GM18951 (cell line): ENCODE measurements at regions not wholly inside any gene's neighbourhood (a gene's known extent, or its start where the extent isn't known, plus 50 kb on each side); places are given as distances from the start of the nearest gene placed in this dataset.

Source experiments
- POLR2A ChIP-seq: IDR thresholded peaks from 4 replicates; pipeline ENCODE4 v1.6.1; 2011; ENCODE audit warnings: mild to moderate bottlenecking; ENCODE audit not compliant: insufficient read length, insufficient read depth; ENCODE audit errors: extremely low read depth
- in situ Hi-C: fragments of 300-500 bp; cut with MboI; formaldehyde crosslinking; loops from one replicate; pipeline ENCODE4 v1.12.0; 2022; ENCODE audit warnings: low sequenced_read_pairs, mixed read lengths, inconsistent platforms; ENCODE audit not compliant: unreplicated experiment

DNA sequence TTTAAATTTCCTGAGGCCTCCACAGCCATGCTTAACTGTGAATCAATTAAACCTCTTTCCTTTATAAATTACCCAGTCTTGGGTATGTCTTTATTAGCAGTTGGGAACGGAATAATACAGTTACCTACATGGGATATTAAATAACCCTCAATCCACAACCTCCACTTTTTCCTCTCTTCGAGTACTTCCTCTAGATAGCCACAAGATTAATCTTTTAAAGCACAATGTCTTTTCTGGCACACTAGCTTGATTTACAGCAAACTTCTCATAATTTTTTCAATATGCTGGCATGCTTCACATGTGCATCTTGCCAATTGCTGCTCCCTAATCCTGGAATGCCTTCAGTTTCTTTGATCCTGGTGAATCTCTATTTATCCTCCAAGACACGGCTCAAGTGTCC lies 92.2 kb downstream of the P2RY1 start:
- in situ Hi-C loops, result no loop called here
- no peak for TF ChIP-seq POLR2A

DNA sequence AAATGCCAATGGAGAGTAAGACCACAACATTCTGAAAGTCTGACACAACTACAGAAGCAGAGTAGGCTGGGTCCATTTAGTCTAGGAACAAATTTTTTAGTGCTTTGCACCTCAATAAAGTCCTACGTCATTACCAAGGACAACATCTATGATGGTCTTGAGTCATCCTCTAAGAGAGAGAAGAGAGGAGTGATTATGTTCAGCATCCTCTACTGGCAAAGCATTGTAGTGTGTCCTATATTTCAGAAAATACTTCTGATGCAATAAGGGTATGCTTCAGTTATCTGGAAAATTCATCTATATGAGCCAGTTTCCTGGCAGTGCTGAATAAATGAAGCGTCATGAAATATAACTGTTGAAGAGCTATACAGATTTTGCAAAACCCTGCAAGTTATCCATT lies 95.6 kb downstream of the P2RY1 start:
- in situ Hi-C loops, result no loop called here
- no peak for TF ChIP-seq POLR2A

DNA sequence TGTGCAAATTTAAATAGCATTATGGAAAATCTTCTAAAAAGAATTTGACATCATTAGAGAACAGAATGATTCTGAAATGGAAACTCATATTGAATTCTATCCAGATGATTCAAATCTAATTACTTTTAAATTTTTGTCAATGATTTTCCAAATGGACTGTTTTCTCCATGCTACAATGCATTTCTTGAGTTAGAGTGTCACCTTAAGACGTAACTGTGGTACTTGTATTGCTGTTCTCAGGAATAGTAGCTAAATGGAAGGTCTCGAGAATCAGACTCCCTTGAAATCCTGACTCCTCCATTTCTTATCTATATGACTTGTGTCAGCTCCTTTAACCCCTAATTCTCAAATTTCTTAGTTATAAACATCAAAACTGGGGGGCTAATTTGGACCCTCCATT lies 102.3 kb downstream of the P2RY1 start:
- in situ Hi-C loops, result no loop called here
- TF ChIP-seq POLR2A, result no peak

DNA sequence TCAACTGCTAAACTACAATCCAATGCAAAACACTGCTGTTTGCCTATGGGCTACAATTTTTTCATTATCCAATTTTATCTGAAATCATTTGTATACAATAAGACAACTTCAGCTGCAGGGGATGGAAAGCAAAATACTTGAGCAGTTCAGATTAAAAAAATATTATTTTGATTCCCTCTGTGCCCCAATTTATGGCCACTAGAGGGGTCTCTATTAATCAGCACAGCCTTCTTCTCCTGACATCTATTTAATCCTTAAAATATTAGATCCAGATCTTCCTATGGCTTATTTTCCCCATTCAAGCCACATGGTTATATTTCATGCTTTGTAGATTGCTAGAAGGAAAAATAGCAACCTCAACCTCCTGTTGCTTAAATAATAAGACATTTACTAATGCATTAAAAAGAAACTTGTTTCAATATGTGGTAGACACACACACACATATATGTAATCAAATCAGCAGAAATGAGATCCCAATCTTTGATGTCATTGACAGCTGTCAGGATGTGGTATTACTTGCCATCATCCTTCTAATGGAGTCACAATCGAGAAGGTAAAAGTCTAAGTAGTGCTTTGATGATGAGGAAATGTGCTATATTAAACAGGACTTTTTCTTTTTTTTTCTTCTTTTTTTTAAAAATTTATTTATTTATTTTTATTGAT lies 104.2 kb downstream of the P2RY1 start:
- no peak for TF ChIP-seq POLR2A
- in situ Hi-C loops, result no loop called here

DNA sequence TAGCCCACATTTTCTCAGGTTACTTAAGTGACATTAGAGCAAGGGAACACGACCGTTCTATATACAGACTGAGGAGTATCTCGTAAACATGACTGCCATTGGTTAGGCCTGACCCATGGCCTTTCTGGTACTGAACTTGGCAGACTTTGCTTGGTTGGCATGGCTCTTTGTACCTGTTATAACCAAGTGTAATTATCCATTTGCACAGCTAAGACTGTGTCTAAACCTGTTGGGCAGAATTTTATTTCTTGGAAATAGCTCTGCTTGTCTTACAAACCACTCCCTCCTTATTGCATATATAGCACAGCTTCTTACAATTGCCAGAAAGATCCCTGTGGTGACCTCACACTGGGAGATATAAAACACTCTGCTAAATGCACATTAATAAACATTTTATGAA lies 106.9 kb downstream of the P2RY1 start:
- in situ Hi-C loops, result no loop called here
- no peak for TF ChIP-seq POLR2A

DNA sequence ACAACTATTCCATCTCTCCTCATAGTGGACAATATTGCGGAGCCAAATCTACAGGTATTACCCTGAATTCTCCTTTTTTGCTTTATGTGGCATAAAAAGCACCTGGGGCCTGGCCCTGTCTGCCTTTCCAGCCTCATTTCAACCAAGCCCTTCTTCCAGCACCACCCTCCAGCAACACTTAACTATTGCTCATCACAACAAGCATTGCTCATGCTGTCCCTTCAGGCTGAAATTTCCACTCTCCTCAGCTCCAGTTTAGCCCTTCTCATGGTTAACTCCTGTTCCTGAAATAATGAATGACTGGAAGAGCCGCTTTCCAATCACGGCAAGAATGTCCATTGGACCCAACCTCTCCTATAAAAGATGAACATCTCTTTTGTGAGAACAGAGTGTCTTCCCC lies 107.4 kb downstream of the P2RY1 start:
- TF ChIP-seq POLR2A, result no peak

DNA sequence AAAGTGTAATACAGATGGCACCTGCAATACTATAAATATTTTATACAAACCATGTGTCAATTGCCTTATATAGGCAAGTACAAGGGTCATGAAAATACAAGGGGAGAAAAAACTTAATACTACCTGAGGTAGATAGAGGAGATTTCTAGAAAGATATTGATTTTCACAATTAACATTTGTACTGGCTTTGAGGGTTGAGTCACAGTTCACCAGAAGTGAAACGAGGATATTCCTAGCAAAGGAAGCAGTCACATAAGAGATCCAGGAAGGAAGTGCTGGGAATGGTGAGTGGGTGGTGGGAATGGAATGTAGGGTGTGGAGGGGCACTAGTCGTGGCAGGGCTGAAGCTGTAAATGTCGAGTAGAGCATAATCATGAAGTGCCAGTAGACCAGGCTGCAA lies 108.7 kb downstream of the P2RY1 start:
- no peak for TF ChIP-seq POLR2A
- in situ Hi-C loops, result no loop called here

More for the DNA sequence above, 107.4 kb downstream of the P2RY1 start:
- in situ Hi-C loops, result no loop called here

DNA sequence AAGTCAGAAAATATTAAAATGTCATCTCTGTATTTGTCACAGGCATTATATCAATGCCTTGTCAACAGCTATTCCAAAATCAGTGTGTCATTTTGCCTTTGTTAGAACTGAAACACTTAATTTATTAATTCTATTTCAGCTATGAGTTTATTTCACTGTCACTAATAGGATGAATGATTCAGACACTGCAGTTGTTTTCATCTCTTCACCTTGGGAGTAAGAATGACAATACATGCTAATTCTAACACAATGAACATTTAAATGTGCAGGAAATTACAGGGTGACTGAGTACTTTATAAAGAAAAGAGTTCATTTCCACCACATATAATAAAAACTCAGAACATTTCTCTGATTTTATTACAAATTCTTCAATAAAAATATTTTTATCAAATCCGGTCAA lies 109.7 kb downstream of the P2RY1 start:
- in situ Hi-C loops, result no loop called here
- TF ChIP-seq POLR2A, result no peak

DNA sequence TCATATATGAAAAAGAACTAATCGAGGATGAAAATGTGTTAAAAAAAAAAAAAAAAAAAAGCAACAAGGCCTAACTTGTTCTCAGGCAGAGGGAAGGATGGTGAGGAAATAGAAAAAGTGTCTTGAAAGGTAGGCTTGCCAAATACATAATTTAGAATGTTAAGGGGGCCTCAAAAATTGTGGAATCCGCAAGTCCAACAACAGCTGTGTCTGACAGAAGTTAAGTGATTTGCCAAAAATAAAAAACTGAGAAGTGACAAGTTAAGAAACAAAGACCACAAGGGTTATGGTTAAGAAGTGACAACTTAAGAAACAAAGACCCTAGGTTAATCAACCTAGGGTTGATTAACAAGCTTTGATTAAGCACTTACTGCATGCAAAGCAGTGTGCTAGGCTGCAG lies 110.6 kb downstream of the P2RY1 start:
- in situ Hi-C loops, result no loop called here
- TF ChIP-seq POLR2A, result no peak

DNA sequence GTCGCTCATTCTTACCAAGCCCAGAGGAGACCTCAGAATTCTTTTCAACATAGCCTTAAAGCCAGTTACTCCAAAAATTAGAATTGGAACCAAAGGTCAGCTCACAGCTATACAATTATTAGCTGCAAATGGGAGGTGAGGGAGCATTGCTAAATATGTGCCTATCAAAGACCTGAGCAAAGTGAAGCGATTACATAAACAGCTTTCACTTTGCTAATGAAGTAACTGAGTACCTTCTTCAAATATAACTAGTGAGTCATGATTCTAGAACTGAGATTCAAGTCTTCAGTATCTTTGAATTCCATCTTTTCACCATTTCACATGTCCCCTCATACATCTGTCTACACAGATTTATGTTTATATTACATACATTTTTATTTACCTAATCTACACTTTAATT lies 122.6 kb downstream of the P2RY1 start:
- in situ Hi-C loops, result no loop called here
- TF ChIP-seq POLR2A, result no peak

DNA sequence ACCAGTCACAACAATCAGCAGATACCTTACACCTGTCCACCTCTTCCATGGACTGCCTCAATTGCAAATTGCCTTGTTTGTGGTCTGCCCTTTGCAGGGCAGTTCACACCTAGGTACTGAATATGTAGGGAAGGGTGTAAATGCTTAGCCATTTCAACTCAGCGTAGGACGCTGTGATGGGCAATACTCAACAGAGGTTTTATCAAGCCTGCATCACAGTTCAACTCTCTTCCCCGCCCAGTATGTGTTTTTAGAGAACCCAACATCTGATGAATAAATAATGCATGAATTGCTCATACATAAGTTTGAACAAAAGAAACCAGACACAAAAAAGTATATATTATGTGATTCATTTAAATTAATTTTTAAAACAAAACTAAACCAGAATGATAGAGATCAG lies 124.4 kb downstream of the P2RY1 start:
- TF ChIP-seq POLR2A, result no peak
- in situ Hi-C loops, result no loop called here

DNA sequence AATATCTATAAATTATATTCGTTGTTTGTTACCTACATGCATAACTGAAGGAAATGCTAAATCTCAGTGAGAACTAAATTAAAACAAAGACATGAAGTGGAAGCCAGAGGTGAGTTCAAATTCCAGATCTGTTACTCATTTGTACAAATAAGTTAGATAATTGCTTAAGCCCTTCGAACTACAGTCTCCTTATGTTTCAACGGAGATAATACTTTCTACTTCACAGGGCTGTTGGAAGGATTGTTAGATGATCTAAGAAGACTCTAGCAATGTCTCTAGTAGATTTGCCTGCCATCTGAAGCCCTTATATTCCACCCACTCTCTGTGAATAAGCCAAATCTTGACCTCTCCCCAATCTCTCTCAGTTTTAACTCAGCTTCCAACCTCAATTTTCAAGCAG lies 125.8 kb downstream of the P2RY1 start:
- TF ChIP-seq POLR2A, result no peak
- in situ Hi-C loops, result no loop called here

DNA sequence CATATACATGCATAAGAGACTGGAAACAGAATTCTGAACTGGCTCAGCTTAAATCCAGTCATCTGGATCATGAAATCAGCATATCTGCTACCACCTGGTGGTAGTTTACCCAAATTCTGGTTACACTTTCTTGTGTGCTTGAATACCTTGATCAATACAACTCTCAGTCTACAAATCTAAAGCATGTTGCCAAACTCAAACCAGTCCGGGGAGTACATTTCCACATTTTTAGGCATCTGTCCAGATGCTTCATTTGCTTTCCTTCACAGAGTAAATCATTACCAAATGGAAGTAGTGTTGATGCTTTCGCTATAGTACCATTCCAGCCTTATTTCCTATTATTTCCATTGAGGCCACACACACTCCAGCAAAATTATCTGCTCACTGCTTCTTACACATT lies 126.4 kb downstream of the P2RY1 start:
- in situ Hi-C loops, result no loop called here
- TF ChIP-seq POLR2A, result no peak

DNA sequence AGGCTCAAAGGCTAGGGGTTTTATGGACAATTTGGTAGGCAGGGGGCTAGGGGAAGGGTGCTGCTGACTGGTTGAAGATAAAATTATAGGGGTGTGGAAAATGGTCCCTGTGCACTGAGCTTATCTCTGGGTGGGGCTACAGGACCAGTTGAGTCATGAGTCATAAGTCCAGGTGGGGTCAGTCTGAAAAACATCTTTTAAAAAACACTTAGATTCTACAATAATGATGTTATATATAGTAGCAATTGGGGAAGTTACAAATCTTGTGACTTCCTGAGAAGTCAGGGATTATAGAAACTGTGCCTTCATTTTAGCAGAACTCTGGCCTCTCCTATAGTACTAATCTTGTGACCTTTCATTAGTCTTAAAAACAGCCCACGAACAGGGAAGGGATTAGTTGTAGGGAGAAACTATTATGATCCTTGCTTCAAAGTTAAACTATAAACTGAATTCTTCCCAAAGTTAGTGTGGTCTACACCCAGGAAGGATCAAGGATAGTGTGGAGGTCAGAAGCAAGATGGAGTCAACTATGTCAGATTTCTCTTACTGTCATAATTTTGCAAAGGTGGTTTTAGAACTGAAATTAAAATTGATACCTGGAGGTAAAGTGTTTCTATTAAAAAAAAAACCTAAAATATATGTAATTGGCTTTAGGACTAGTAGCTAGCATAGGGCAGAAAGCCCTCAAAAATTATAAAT lies 130.1 kb downstream of the P2RY1 start:
- in situ Hi-C loops, result no loop called here
- TF ChIP-seq POLR2A, result no peak

DNA sequence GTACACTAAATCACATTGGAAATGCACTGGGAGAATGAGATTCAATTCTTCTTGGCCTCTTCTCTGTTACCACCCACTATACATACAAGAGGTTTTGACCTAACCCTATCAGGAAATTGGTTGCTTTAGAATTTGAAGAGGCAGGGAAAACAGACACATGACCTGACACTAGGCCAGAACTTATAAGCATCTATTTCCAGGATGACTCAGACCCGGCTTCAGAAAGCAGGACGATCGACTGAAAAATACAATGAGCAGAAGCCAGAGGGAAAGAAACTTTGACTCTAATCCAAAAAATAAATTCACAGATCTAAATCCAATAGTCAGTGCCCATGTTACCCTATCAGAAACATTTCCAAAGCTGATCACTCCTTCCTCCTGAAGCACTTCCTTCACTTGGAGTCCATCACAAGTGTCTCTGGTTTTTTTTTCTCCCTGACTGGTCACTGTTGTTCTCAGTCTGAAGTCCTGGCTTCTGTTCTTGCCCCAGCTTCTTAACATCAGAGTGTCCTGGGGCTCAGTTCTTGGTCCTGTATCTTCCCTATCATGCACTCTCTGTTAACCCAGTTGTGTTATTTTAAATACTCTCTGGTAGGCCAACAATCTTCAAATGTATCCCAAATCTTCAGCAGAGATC lies 133.6 kb downstream of the P2RY1 start:
- TF ChIP-seq POLR2A, result no peak

More for the DNA sequence above, 133.6 kb downstream of the P2RY1 start:
- in situ Hi-C loops, result no loop called here
